NCI-H2081 (cell line): ENCODE measurements at regions not wholly inside any gene's neighbourhood (a gene's known extent, or its start where the extent isn't known, plus 50 kb on each side); places are given as distances from the start of the nearest gene placed in this dataset.

Experiments
- DNase-seq, 2 experiments: peaks; one replicate each; lab custom pipeline; 2025; lab: John Stamatoyannopoulos, UW

GRCh38 chr2:2528846-2529245, 197.8 kb upstream of the MYT1L start:
- DNase-seq, result no peak

GRCh38 chr2:2527148-2527547, 196.1 kb upstream of the MYT1L start:
- DNase-seq, result no peak

- DNase-seq, result peak in 1 of 2 experiments; percentile 13
Measured at GRCh38 chr2:2524348-2524941, 193.4 kb upstream of the MYT1L start.

- DNase-seq, result no peak
Measured at GRCh38 chr2:2523461-2524347, 192.6 kb upstream of the MYT1L start.

GRCh38 chr2:2520401-2520811, 189.3 kb upstream of the MYT1L start:
- no peak for DNase-seq

- DNase-seq, result no peak
Measured at GRCh38 chr2:2519381-2519780, 188.3 kb upstream of the MYT1L start.

- no peak for DNase-seq
Measured at GRCh38 chr2:2517399-2517798, 186.3 kb upstream of the MYT1L start.

GRCh38 chr2:2516386-2516785, 185.3 kb upstream of the MYT1L start:
- DNase-seq, result no peak

- no peak for DNase-seq
Measured at GRCh38 chr2:2512931-2513330, 181.9 kb upstream of the MYT1L start.

- DNase-seq, result no peak
Measured at GRCh38 chr2:2507417-2507997, 176.4 kb upstream of the MYT1L start.

GRCh38 chr2:2506536-2506935, 175.5 kb upstream of the MYT1L start:
- no peak for DNase-seq

GRCh38 chr2:2505604-2506003, 174.5 kb upstream of the MYT1L start:
- no peak for DNase-seq

GRCh38 chr2:2503864-2504418, 172.9 kb upstream of the MYT1L start:
- no peak for DNase-seq

GRCh38 chr2:2502201-2502549, 171.1 kb upstream of the MYT1L start:
- DNase-seq, result no peak

GRCh38 chr2:2501454-2502200, 170.6 kb upstream of the MYT1L start:
- DNase-seq, result no peak

GRCh38 chr2:2495606-2496005, 164.5 kb upstream of the MYT1L start:
- no peak for DNase-seq

GRCh38 chr2:2493496-2493895, 162.4 kb upstream of the MYT1L start:
- no peak for DNase-seq

GRCh38 chr2:2492800-2493199, 161.7 kb upstream of the MYT1L start:
- DNase-seq, result no peak

- no peak for DNase-seq
Measured at GRCh38 chr2:2491964-2492363, 160.9 kb upstream of the MYT1L start.

GRCh38 chr2:2484301-2484700, 153.2 kb upstream of the MYT1L start:
- DNase-seq, result peak; percentile 51 to 78

GRCh38 chr2:2482851-2483250, 151.8 kb upstream of the MYT1L start:
- no peak for DNase-seq

GRCh38 chr2:2472881-2473280, 141.8 kb upstream of the MYT1L start:
- no peak for DNase-seq
